ENCODE measurements at regions not wholly inside any gene's neighbourhood (a gene's known extent, or its start where the extent isn't known, plus 50 kb on each side); places are given as distances from the start of the nearest gene placed in this dataset.
"Not testable (repeated sequence)": the region's sequence is repeated elsewhere in the genome, so short reads cannot be mapped to it uniquely, and the experiment has no call there.

GRCh38 chr7:68783684-68784083, 814.6 kb upstream of the AUTS2 start:
- Histone ChIP-seq H3K18ac (ENCODE audit: low read depth in 1 of 2, low read length in 2 of 2) (no peak overlapping the region), H3K36me3 (ENCODE audit: control insufficient read depth in 1 of 2, insufficient read depth in 2 of 2, low read depth in 1 of 2, low read length in 2 of 2) (no peaks in the 10 kb centered on the region), H4K8ac (ENCODE audit: low read length) (no peak overlapping the region), H3K79me1 (replicated peaks; ENCODE audit: low read length, poor library complexity, severe bottlenecking) (no peaks in the 10 kb centered on the region), H3K9ac (ENCODE audit: low read length) (no peak overlapping the region), H3K27me3 (ENCODE audit: control insufficient read depth in 1 of 2, insufficient read depth in 1 of 2, low read length in 2 of 2) (no peaks in the 10 kb centered on the region), H4K91ac (ENCODE audit: low read length) (no peak overlapping the region), H3K9me3 (ENCODE audit: control insufficient read depth, low read length) (no peaks in the 10 kb centered on the region), H2AK5ac (ENCODE audit: low read length, severe bottlenecking) (peak overlapping the region; percentile 93), H3K4ac (ENCODE audit: low read depth in 1 of 2, low read length in 2 of 2) (no peak overlapping the region), H3K4me3 (ENCODE audit: insufficient read depth in 1 of 2, low read depth in 1 of 2, low read length in 2 of 2) (no peak overlapping the region), H3K23ac (ENCODE audit: low read length in 2 of 2) (no peak overlapping the region), H3K4me1 (ENCODE audit: control insufficient read depth, insufficient read depth, low read depth, low read length) (peaks cover 6% of the 10 kb centered on the region), H3K4me2 (ENCODE audit: low read length, poor library complexity, severe bottlenecking) (peak overlapping the region; percentile 34), H3K14ac (ENCODE audit: low read length in 2 of 2) (no peak overlapping the region), H2BK120ac (ENCODE audit: low read depth, low read length) (no peak overlapping the region), H2BK15ac (ENCODE audit: low read depth, poor library complexity, severe bottlenecking) (no peak overlapping the region), H2BK5ac (ENCODE audit: low read depth, low read length, poor library complexity, severe bottlenecking) (no peak overlapping the region), H3K27ac (ENCODE audit: low read length, poor library complexity, severe bottlenecking) (peak overlapping the region; percentile 45), H2AFZ (ENCODE audit: low read depth, low read length) (no peak overlapping the region), H2BK12ac (ENCODE audit: low read length in 2 of 2) (no peak overlapping the region)
- 50% methylated on average over 3 of the region's 3 CpGs for WGBS
- peak; percentile 3 for DNase-seq

GRCh38 chr7:68785036-68785435, 813.2 kb upstream of the AUTS2 start:
- peak overlapping the region; percentile 18 for H3K27ac ChIP-seq (ENCODE audit: low read length, poor library complexity, severe bottlenecking)
- no peak overlapping the region for H2BK15ac ChIP-seq (ENCODE audit: low read depth, poor library complexity, severe bottlenecking)
- no peak overlapping the region for H2AK5ac ChIP-seq (ENCODE audit: low read length, severe bottlenecking)
- no peak for DNase-seq
- no peak overlapping the region for H3K4ac ChIP-seq (ENCODE audit: low read depth in 1 of 2, low read length in 2 of 2)
- no peaks in the 10 kb centered on the region for H3K27me3 ChIP-seq (ENCODE audit: control insufficient read depth in 1 of 2, insufficient read depth in 1 of 2, low read length in 2 of 2)
- no peak overlapping the region for H4K91ac ChIP-seq (ENCODE audit: low read length)
- 62% methylated on average over 3 of the region's 3 CpGs for WGBS
- H3K79me1 ChIP-seq (replicated peaks; ENCODE audit: low read length, poor library complexity, severe bottlenecking): no peaks in the 10 kb centered on the region
- no peak overlapping the region for H2BK120ac ChIP-seq (ENCODE audit: low read depth, low read length)
- no peak overlapping the region for H3K18ac ChIP-seq (ENCODE audit: low read depth in 1 of 2, low read length in 2 of 2)
- H4K8ac ChIP-seq (ENCODE audit: low read length): no peak overlapping the region
- H3K4me1 ChIP-seq (ENCODE audit: control insufficient read depth, insufficient read depth, low read depth, low read length): peaks cover 6% of the 10 kb centered on the region
- no peak overlapping the region for H2AFZ ChIP-seq (ENCODE audit: low read depth, low read length)
- no peaks in the 10 kb centered on the region for H3K9me3 ChIP-seq (ENCODE audit: control insufficient read depth, low read length)
- no peak overlapping the region for H3K23ac ChIP-seq (ENCODE audit: low read length in 2 of 2)
- no peak overlapping the region for H3K9ac ChIP-seq (ENCODE audit: low read length)
- no peak overlapping the region for H3K4me2 ChIP-seq (ENCODE audit: low read length, poor library complexity, severe bottlenecking)
- H3K4me3 ChIP-seq (ENCODE audit: insufficient read depth in 1 of 2, low read depth in 1 of 2, low read length in 2 of 2): no peak overlapping the region
- no peak overlapping the region for H2BK5ac ChIP-seq (ENCODE audit: low read depth, low read length, poor library complexity, severe bottlenecking)
- H2BK12ac ChIP-seq (ENCODE audit: low read length in 2 of 2): no peak overlapping the region
- H3K14ac ChIP-seq (ENCODE audit: low read length in 2 of 2): no peak overlapping the region
- H3K36me3 ChIP-seq (ENCODE audit: control insufficient read depth in 1 of 2, insufficient read depth in 2 of 2, low read depth in 1 of 2, low read length in 2 of 2): no peaks in the 10 kb centered on the region

DNA sequence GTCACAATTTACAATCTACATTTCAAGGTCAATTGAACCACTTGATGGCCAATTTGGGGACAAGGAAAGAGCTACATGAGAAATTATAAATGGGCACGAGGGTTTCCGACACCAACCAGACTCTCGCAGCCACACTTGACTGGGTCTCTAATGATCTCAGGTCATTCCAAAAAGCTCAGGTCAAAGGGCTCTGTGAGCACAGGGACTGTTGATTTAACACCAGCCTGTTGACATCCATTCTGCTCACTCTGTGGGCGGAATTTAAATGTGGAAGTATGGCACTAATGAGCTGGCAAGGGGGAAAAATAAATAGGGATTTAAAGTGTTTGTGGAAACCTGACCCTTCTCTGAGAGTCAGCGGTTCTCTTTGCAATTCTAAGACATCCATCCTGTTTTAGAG, 810.7 kb upstream of the AUTS2 start:
- H2BK5ac ChIP-seq (ENCODE audit: low read depth, low read length, poor library complexity, severe bottlenecking): no peak overlapping the region
- H3K36me3 ChIP-seq (ENCODE audit: control insufficient read depth in 1 of 2, insufficient read depth in 2 of 2, low read depth in 1 of 2, low read length in 2 of 2): no peaks in the 10 kb centered on the region
- no peak overlapping the region for H3K9ac ChIP-seq (ENCODE audit: low read length)
- H2AFZ ChIP-seq (ENCODE audit: low read depth, low read length): no peak overlapping the region
- H3K79me1 ChIP-seq (replicated peaks; ENCODE audit: low read length, poor library complexity, severe bottlenecking): no peaks in the 10 kb centered on the region
- peaks cover 6% of the 10 kb centered on the region for H3K4me1 ChIP-seq (ENCODE audit: control insufficient read depth, insufficient read depth, low read depth, low read length)
- WGBS: 39% methylated on average over 5 of the region's 5 CpGs
- no peak overlapping the region for H3K18ac ChIP-seq (ENCODE audit: low read depth in 1 of 2, low read length in 2 of 2)
- no peak overlapping the region for H4K91ac ChIP-seq (ENCODE audit: low read length)
- no peaks in the 10 kb centered on the region for H3K27me3 ChIP-seq (ENCODE audit: control insufficient read depth in 1 of 2, insufficient read depth in 1 of 2, low read length in 2 of 2)
- no peak overlapping the region for H3K4ac ChIP-seq (ENCODE audit: low read depth in 1 of 2, low read length in 2 of 2)
- H3K4me3 ChIP-seq (ENCODE audit: insufficient read depth in 1 of 2, low read depth in 1 of 2, low read length in 2 of 2): no peak overlapping the region
- H2BK12ac ChIP-seq (ENCODE audit: low read length in 2 of 2): no peak overlapping the region
- no peak overlapping the region for H4K8ac ChIP-seq (ENCODE audit: low read length)
- H3K27ac ChIP-seq (ENCODE audit: low read length, poor library complexity, severe bottlenecking): no peak overlapping the region
- DNase-seq: no peak
- H3K23ac ChIP-seq (ENCODE audit: low read length in 2 of 2): no peak overlapping the region
- H2BK120ac ChIP-seq (ENCODE audit: low read depth, low read length): no peak overlapping the region
- no peaks in the 10 kb centered on the region for H3K9me3 ChIP-seq (ENCODE audit: control insufficient read depth, low read length)
- no peak overlapping the region for H2BK15ac ChIP-seq (ENCODE audit: low read depth, poor library complexity, severe bottlenecking)
- H3K4me2 ChIP-seq (ENCODE audit: low read length, poor library complexity, severe bottlenecking): no peak overlapping the region
- H2AK5ac ChIP-seq (ENCODE audit: low read length, severe bottlenecking): no peak overlapping the region
- H3K14ac ChIP-seq (ENCODE audit: low read length in 2 of 2): no peak overlapping the region

- not testable (repeated sequence) for H3K18ac ChIP-seq (ENCODE audit: low read depth in 1 of 2, low read length in 2 of 2); H3K4me1 ChIP-seq (ENCODE audit: control insufficient read depth, insufficient read depth, low read depth, low read length); H3K79me1 ChIP-seq (replicated peaks; ENCODE audit: low read length, poor library complexity, severe bottlenecking); DNase-seq; H3K14ac ChIP-seq (ENCODE audit: low read length in 2 of 2); H2AK5ac ChIP-seq (ENCODE audit: low read length, severe bottlenecking); H3K36me3 ChIP-seq (ENCODE audit: control insufficient read depth in 1 of 2, insufficient read depth in 2 of 2, low read depth in 1 of 2, low read length in 2 of 2); H2AFZ ChIP-seq (ENCODE audit: low read depth, low read length); H2BK15ac ChIP-seq (ENCODE audit: low read depth, poor library complexity, severe bottlenecking); H3K4ac ChIP-seq (ENCODE audit: low read depth in 1 of 2, low read length in 2 of 2); H3K4me2 ChIP-seq (ENCODE audit: low read length, poor library complexity, severe bottlenecking); H2BK5ac ChIP-seq (ENCODE audit: low read depth, low read length, poor library complexity, severe bottlenecking); H3K9ac ChIP-seq (ENCODE audit: low read length); H3K27me3 ChIP-seq (ENCODE audit: control insufficient read depth in 1 of 2, insufficient read depth in 1 of 2, low read length in 2 of 2); H3K23ac ChIP-seq (ENCODE audit: low read length in 2 of 2); H2BK12ac ChIP-seq (ENCODE audit: low read length in 2 of 2); H3K27ac ChIP-seq (ENCODE audit: low read length, poor library complexity, severe bottlenecking); H4K8ac ChIP-seq (ENCODE audit: low read length); H4K91ac ChIP-seq (ENCODE audit: low read length); H3K4me3 ChIP-seq (ENCODE audit: insufficient read depth in 1 of 2, low read depth in 1 of 2, low read length in 2 of 2); H3K9me3 ChIP-seq (ENCODE audit: control insufficient read depth, low read length); H2BK120ac ChIP-seq (ENCODE audit: low read depth, low read length)
- no CpG with 5 or more reads among the region's 2 CpGs for WGBS
Observed at GRCh38 chr7:68788529-68788928, 809.7 kb upstream of the AUTS2 start.
